ENCODE measurements at regions not wholly inside any gene's neighbourhood (a gene's known extent, or its start where the extent isn't known, plus 50 kb on each side); places are given as distances from the start of the nearest gene placed in this dataset.

DNA sequence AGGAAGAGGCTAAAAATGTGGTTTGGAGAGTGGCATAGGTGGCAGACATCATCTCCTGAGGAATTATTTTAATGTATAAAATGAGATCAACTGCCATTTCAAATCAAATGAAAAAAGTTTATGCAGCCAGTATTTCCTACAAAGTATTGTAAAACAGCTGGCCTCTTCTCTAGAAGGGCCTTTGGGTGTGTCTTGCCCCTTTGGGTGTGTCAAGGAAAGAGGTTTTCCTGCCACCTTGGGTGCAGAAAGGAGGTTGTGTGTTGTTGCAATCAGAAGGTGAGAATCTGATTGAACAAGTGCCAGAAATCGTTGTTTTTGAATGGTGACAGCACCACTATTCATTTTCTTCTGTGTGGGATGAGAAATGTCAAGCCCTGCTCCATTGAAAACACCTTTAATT is 127.4 kb downstream of the RMI1 start:
- 0% methylated on average over 1 of the region's 1 CpG for WGBS (ENCODE audit: low lambda C conversion rate)
- CTCF ChIA-PET = interaction anchor here (1.3 kb wide), 1 partner anchor 10 kb away, joined by 3 read pairs; no protein-coding TSS in a partner anchor
- no peak overlapping the region for H3K27ac ChIP-seq (ENCODE audit: low read depth in 2 of 2, low read length in 1 of 2)
- H2AFZ ChIP-seq (ENCODE audit: low read depth) = no peak overlapping the region
- H3K4me1 ChIP-seq (ENCODE audit: control insufficient read depth in 1 of 2, insufficient read depth in 2 of 2, low read depth in 1 of 2, low read length in 1 of 2) = no peaks in the 10 kb centered on the region
- H3K9me2 ChIP-seq = no peaks in the 10 kb centered on the region
- H3K4me3 ChIP-seq (ENCODE audit: low read depth in 2 of 2, low read length in 1 of 2) = no peak overlapping the region
- POLR2A ChIA-PET = no interaction called here
- H4K20me1 ChIP-seq (ENCODE audit: insufficient read depth) = no peaks in the 10 kb centered on the region
- TF ChIP-seq MXI1 (IDR thresholded peaks at IDR 0.05; ENCODE audit: low read depth, low read length) (no peak), TAF1 (IDR thresholded peaks at IDR 0.05; ENCODE audit: borderline replicate concordance, low read depth, low read length) (no peak), ELF1 (IDR thresholded peaks at IDR 0.05) (no peak)
- TF ChIP-seq, protein P1, sequence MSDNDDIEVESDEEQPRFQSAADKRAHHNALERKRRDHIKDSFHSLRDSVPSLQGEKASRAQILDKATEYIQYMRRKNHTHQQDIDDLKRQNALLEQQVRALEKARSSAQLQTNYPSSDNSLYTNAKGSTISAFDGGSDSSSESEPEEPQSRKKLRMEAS (IDR thresholded peaks at IDR 0.05; ENCODE audit: low read depth) = no peak
- H3K9me3 ChIP-seq = no peaks in the 10 kb centered on the region
- H3F3A ChIP-seq (replicated peaks; ENCODE audit: insufficient read depth) = no peaks in the 10 kb centered on the region
- no peaks in the 10 kb centered on the region for H3K27me3 ChIP-seq (ENCODE audit: insufficient read depth)
- DNase-seq = no peak
- no peaks in the 10 kb centered on the region for H3K79me2 ChIP-seq (ENCODE audit: insufficient read depth)
- H3K9ac ChIP-seq = no peak overlapping the region
- H3K4me2 ChIP-seq = no peak overlapping the region
- H3K36me3 ChIP-seq (replicated peaks in 1 of 2; ENCODE audit: control insufficient read depth in 1 of 2, insufficient read depth in 2 of 2, low read length in 1 of 2) = no peaks in the 10 kb centered on the region

DNA sequence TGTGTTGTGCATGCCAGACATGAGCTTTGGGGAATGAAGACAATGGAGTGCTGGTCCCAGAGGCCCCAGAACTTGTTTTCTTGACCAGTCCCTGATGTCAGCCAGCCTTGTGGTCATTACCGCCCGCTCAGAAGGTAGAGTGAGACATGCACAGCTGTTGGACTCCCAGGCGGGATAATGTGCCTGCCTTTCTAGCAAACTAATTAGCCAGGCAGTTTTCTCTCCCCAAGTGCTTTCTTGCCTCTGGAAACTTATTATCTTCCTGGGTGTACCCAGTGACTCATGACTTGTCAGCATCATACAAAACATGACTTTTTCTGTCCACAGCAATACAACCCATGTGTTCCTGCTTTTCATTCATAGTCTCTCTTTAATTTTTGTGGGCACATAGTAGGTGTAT is 131.1 kb downstream of the RMI1 start:
- H3K27ac ChIP-seq (ENCODE audit: low read depth in 2 of 2, low read length in 1 of 2) = no peak overlapping the region
- TF ChIP-seq POLR2AphosphoS5 (IDR thresholded peaks at IDR 0.05; ENCODE audit: low read depth, low read length) = no peak
- TF ChIP-seq SMC3 (IDR thresholded peaks at IDR 0.05; ENCODE audit: low read depth, low read length) = no peak
- TF ChIP-seq TCF12 (IDR thresholded peaks at IDR 0.05) = no peak
- TF ChIP-seq JUND (IDR thresholded peaks at IDR 0.05) = no peak
- H3K9ac ChIP-seq = no peak overlapping the region
- ChIA-PET CTCF (no interaction called here), POLR2A (no interaction called here)
- DNase-seq = no peak
- H3K9me3 ChIP-seq = no peaks in the 10 kb centered on the region
- no peaks in the 10 kb centered on the region for H3K79me2 ChIP-seq (ENCODE audit: insufficient read depth)
- 89% methylated on average over 3 of the region's 3 CpGs for WGBS (ENCODE audit: low lambda C conversion rate)
- H3K9me2 ChIP-seq = no peaks in the 10 kb centered on the region
- no peaks in the 10 kb centered on the region for H3F3A ChIP-seq (replicated peaks; ENCODE audit: insufficient read depth)
- no peaks in the 10 kb centered on the region for H3K27me3 ChIP-seq (ENCODE audit: insufficient read depth)
- H2AFZ ChIP-seq (ENCODE audit: low read depth) = no peak overlapping the region
- no peaks in the 10 kb centered on the region for H3K36me3 ChIP-seq (replicated peaks in 1 of 2; ENCODE audit: control insufficient read depth in 1 of 2, insufficient read depth in 2 of 2, low read length in 1 of 2)
- H3K4me3 ChIP-seq (ENCODE audit: low read depth in 2 of 2, low read length in 1 of 2) = no peak overlapping the region
- no peaks in the 10 kb centered on the region for H3K4me1 ChIP-seq (ENCODE audit: control insufficient read depth in 1 of 2, insufficient read depth in 2 of 2, low read depth in 1 of 2, low read length in 1 of 2)
- H4K20me1 ChIP-seq (ENCODE audit: insufficient read depth) = no peaks in the 10 kb centered on the region
- H3K4me2 ChIP-seq = no peak overlapping the region

DNA sequence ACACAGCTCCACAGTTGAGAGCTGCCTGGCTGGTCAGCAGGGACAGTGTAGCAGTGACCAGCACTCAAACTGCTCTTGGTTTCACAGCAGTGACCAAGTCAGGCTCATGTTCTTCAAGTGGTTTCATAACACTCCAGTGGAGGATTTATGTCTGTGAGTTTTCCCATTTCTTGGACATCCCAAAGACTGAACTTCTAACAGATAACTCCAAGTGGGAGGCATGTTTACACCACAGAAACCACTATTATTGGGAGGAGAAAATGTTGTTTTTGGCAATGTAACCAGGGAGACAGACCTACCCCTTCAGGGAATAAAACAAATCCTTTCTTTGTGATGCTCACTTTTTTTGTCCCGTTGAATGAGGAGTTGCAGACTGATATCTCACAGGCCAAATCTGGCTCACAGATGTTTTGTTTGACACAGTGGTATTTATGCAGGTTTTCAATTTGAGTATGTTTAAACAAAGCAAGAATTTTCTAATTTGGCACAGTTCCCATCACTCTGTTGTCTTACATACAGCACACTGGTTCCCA is 141.5 kb downstream of the RMI1 start:
- Histone ChIP-seq H3K9me2 (no peaks in the 10 kb centered on the region), H3K27me3 (ENCODE audit: insufficient read depth) (no peaks in the 10 kb centered on the region), H3K79me2 (ENCODE audit: insufficient read depth) (no peaks in the 10 kb centered on the region), H3K4me2 (no peak overlapping the region), H3F3A (replicated peaks; ENCODE audit: insufficient read depth) (no peaks in the 10 kb centered on the region), H3K36me3 (replicated peaks in 1 of 2; ENCODE audit: control insufficient read depth in 1 of 2, insufficient read depth in 2 of 2, low read length in 1 of 2) (no peaks in the 10 kb centered on the region), H3K4me3 (ENCODE audit: low read depth in 2 of 2, low read length in 1 of 2) (no peak overlapping the region), H4K20me1 (ENCODE audit: insufficient read depth) (no peaks in the 10 kb centered on the region), H3K9ac (no peak overlapping the region), H2AFZ (ENCODE audit: low read depth) (no peak overlapping the region), H3K9me3 (no peaks in the 10 kb centered on the region), H3K27ac (ENCODE audit: low read depth in 2 of 2, low read length in 1 of 2) (peak overlapping the region in 1 of 2 experiments; percentile 87; a peak in 2 of 4 replicates), H3K4me1 (ENCODE audit: control insufficient read depth in 1 of 2, insufficient read depth in 2 of 2, low read depth in 1 of 2, low read length in 1 of 2) (peaks cover 0 to 19% of the 10 kb centered on the region in 2 experiments; a peak in 2 of 4 replicates)
- TF ChIP-seq EZH2phosphoT487 (IDR thresholded peaks at IDR 0.05; ENCODE audit: borderline replicate concordance, low read depth) (no peak), TAF1 (IDR thresholded peaks at IDR 0.05; ENCODE audit: borderline replicate concordance, low read depth, low read length) (no peak), RCOR1 (IDR thresholded peaks at IDR 0.05; ENCODE audit: low read length) (peak; percentile 91), EP300 (IDR thresholded peaks at IDR 0.05; ENCODE audit: borderline replicate concordance in 1 of 2, low read depth in 1 of 2, low read length in 1 of 2) (peak in 1 of 2 experiments; percentile 56; a peak in 1 of 4 replicates), FOSL2 (IDR thresholded peaks at IDR 0.05; ENCODE audit: borderline replicate concordance, low read depth) (no peak), TCF12 (IDR thresholded peaks at IDR 0.05) (peak; percentile 89), CHD2 (IDR thresholded peaks at IDR 0.05; ENCODE audit: low read length, partially characterized antibody) (peak; percentile 64), TEAD4 (IDR thresholded peaks at IDR 0.05; ENCODE audit: borderline replicate concordance, insufficient read depth) (0 out of 2 replicates have a peak, but pooled peaks have one; percentile 21), POLR2AphosphoS5 (IDR thresholded peaks at IDR 0.05; ENCODE audit: low read depth, low read length) (0 out of 2 replicates have a peak, but pooled peaks have one; percentile 33)
- TF ChIP-seq, protein P2, sequence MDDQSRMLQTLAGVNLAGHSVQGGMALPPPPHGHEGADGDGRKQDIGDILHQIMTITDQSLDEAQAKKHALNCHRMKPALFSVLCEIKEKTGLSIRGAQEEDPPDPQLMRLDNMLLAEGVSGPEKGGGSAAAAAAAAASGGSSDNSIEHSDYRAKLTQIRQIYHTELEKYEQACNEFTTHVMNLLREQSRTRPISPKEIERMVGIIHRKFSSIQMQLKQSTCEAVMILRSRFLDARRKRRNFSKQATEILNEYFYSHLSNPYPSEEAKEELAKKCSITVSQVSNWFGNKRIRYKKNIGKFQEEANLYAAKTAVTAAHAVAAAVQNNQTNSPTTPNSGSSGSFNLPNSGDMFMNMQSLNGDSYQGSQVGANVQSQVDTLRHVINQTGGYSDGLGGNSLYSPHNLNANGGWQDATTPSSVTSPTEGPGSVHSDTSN (IDR thresholded peaks at IDR 0.05) = 0 out of 2 replicates have a peak, but pooled peaks have one; percentile 20
- ChIA-PET CTCF (interaction anchor here (1.2 to 1.6 kb wide), 2 partner anchors 17 to 51 kb away, joined by 5 to 7 read pairs; no protein-coding TSS in a partner anchor), POLR2A (no interaction called here)
- DNase-seq = peak; percentile 59
- WGBS (ENCODE audit: low lambda C conversion rate) = 10% methylated on average over 1 of the region's 1 CpG

Measured in SK-N-SH (cell line).